ENCODE measurements at regions not wholly inside any gene's neighbourhood (a gene's known extent, or its start where the extent isn't known, plus 50 kb on each side); places are given as distances from the start of the nearest gene placed in this dataset.

GRCh38 chr21:32136546-32136945, 142.3 kb downstream of the MIS18A start:
- DNase-seq (ENCODE audit: low read depth), result no peak
- H3K4me3 ChIP-seq (ENCODE audit: low read depth, low read length), result no peak overlapping the region
- TF ChIP-seq, protein P1, sequence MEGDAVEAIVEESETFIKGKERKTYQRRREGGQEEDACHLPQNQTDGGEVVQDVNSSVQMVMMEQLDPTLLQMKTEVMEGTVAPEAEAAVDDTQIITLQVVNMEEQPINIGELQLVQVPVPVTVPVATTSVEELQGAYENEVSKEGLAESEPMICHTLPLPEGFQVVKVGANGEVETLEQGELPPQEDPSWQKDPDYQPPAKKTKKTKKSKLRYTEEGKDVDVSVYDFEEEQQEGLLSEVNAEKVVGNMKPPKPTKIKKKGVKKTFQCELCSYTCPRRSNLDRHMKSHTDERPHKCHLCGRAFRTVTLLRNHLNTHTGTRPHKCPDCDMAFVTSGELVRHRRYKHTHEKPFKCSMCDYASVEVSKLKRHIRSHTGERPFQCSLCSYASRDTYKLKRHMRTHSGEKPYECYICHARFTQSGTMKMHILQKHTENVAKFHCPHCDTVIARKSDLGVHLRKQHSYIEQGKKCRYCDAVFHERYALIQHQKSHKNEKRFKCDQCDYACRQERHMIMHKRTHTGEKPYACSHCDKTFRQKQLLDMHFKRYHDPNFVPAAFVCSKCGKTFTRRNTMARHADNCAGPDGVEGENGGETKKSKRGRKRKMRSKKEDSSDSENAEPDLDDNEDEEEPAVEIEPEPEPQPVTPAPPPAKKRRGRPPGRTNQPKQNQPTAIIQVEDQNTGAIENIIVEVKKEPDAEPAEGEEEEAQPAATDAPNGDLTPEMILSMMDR (conservative IDR thresholded peaks at IDR 0.05; ENCODE audit: low read depth, low read length), result no peak

DNA sequence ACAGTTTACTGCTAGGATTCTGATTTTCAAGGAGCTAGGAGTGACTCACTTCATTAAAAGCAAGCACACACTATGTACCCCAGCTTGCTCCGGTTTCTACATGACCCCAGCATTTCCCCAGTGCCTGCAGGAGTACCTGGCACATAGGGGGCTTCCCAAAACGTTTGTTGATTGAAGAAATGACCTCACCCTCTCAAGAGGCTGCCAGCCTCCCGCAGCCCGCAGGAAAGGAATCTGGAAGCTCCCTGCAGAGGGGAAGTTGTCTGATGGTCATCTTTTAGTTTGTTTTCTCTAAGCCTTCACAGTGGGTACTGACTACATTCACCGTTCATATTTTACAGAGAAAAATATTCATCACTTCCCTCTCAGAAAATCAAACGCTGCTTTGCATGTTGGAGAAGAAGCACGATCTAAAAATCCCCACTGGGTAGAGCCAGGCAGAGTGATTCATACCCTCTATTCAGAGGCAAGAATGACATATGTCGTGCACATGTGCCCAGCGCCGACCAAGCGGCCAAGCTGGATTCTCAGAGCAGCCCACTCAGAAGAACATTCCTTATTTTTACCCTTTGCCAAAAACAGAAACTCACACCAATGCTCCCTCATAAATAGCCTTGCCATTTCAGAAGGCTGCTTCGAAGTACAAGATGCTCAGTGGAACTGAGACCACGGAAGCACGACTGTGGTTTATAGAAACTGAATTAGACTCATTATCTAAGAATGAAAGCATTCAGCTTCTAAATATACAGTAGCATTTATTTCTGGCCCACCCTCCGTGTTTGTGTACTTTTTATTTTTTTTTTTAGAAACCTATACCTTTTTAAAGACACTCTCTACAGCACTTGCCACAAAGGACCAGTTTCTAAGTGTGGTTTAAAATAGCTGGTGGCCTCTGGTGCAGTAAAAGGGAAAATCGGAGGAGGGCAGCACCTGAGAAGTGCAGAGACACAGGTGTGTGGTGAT, 143.2 kb downstream of the MIS18A start:
- TF ChIP-seq, protein P1 (conservative IDR thresholded peaks at IDR 0.05; ENCODE audit: low read depth, low read length), result no peak
- no peak for DNase-seq (ENCODE audit: low read depth)
- no peak overlapping the region for H3K4me3 ChIP-seq (ENCODE audit: low read depth, low read length)

- DNase-seq (ENCODE audit: low read depth), result no peak
- TF ChIP-seq, protein P1 (conservative IDR thresholded peaks at IDR 0.05; ENCODE audit: low read depth, low read length), result no peak
- no peak overlapping the region for H3K4me3 ChIP-seq (ENCODE audit: low read depth, low read length)
These were observed 144.3 kb downstream of the MIS18A start for GRCh38 chr21:32134441-32135130.

- DNase-seq (ENCODE audit: low read depth), result no peak
- no peak overlapping the region for H3K4me3 ChIP-seq (ENCODE audit: low read depth, low read length)
- TF ChIP-seq, protein P1 (conservative IDR thresholded peaks at IDR 0.05; ENCODE audit: low read depth, low read length), result no peak
These were observed 146.0 kb downstream of the MIS18A start for GRCh38 chr21:32132881-32133280.

- TF ChIP-seq, protein P1 (conservative IDR thresholded peaks at IDR 0.05; ENCODE audit: low read depth, low read length), result no peak
- no peak overlapping the region for H3K4me3 ChIP-seq (ENCODE audit: low read depth, low read length)
- no peak for DNase-seq (ENCODE audit: low read depth)
These were observed 146.4 kb downstream of the MIS18A start for GRCh38 chr21:32132409-32132808.

GRCh38 chr21:32131960-32132359, 146.9 kb downstream of the MIS18A start:
- H3K4me3 ChIP-seq (ENCODE audit: low read depth, low read length), result no peak overlapping the region
- TF ChIP-seq, protein P1 (conservative IDR thresholded peaks at IDR 0.05; ENCODE audit: low read depth, low read length), result no peak
- DNase-seq (ENCODE audit: low read depth), result peak; percentile 31

All from epithelial cell of proximal tubule (primary cell).